Left ventricle myocardium inferior (tissue), 1 donor: ENCODE measurements at regions not wholly inside any gene's neighbourhood (a gene's known extent, or its start where the extent isn't known, plus 50 kb on each side); places are given as distances from the start of the nearest gene placed in this dataset.

ENCODE experiments used
- DNase-seq: peaks from one replicate; pipeline ENCODE4 v3.0.0-alpha.2; 2020
- H3K27ac ChIP-seq: fragments of 200-600 bp; replicated peaks from 2 replicates; pipeline ENCODE4 v1.8.0; 2021
- H3K27me3 ChIP-seq: fragments of 200-600 bp; 2 replicates; pipeline ENCODE4 v1.8.0; 2021; ENCODE audit warnings: low read depth
- H3K36me3 ChIP-seq: fragments of 200-600 bp; 2 replicates; pipeline ENCODE4 v1.8.0; 2021
- H3K4me1 ChIP-seq: fragments of 200-600 bp; 2 replicates; pipeline ENCODE4 v1.8.0; 2021
- H3K4me3 ChIP-seq: fragments of 200-600 bp; 2 replicates; pipeline ENCODE4 v1.8.0; 2021; ENCODE audit warnings: mild to moderate bottlenecking, moderate library complexity
- H3K9me3 ChIP-seq: fragments of 200-600 bp; replicated peaks from 2 replicates; pipeline ENCODE4 v1.8.0; 2021
- CTCF ChIP-seq: fragments of 200-600 bp; IDR thresholded peaks from 2 replicates; pipeline ENCODE4 v1.8.0; 2021; ENCODE audit warnings: antibody characterized with exemption, mild to moderate bottlenecking, borderline replicate concordance
- intact Hi-C: fragments of 100-400 bp; cut with micrococcal nuclease; formaldehyde crosslinking; loops from one replicate; pipeline ENCODE4 v1.11.0; 2022
- donor health status: DM: no; HTN: yes; CAD: no; lungs with severe emphysema.

GRCh38 chr6:21953831-21954801, 342.7 kb downstream of the PRL start:
- H3K27ac ChIP-seq, result peak overlapping the region; percentile 52

GRCh38 chr6:21955053-21955595, 341.7 kb downstream of the PRL start:
- Histone ChIP-seq H3K9me3 (no peaks in the 10 kb centered on the region), H3K4me1 (peaks cover 32% of the 10 kb centered on the region), H3K27me3 (no peaks in the 10 kb centered on the region), H3K36me3 (no peaks in the 10 kb centered on the region), H3K27ac (no peak overlapping the region), H3K4me3 (no peak overlapping the region)
- no peak for DNase-seq
- intact Hi-C loops, result no loop called here
- no peak for TF ChIP-seq CTCF

More at GRCh38 chr6:21953831-21954801, 342.7 kb downstream of the PRL start:
- Histone ChIP-seq H3K4me1 (peaks cover 32% of the 10 kb centered on the region), H3K4me3 (no peak overlapping the region), H3K9me3 (no peaks in the 10 kb centered on the region), H3K36me3 (no peaks in the 10 kb centered on the region), H3K27me3 (no peaks in the 10 kb centered on the region)
- no peak for DNase-seq
- intact Hi-C loops, result no loop called here
- no peak for TF ChIP-seq CTCF

GRCh38 chr6:21955951-21956350, 340.9 kb downstream of the PRL start:
- H3K4me3 ChIP-seq, result no peak overlapping the region
- H3K27ac ChIP-seq, result no peak overlapping the region
- H3K9me3 ChIP-seq, result no peaks in the 10 kb centered on the region
- intact Hi-C loops, result no loop called here
- no peak for TF ChIP-seq CTCF
- H3K36me3 ChIP-seq, result no peaks in the 10 kb centered on the region
- no peaks in the 10 kb centered on the region for H3K27me3 ChIP-seq
- DNase-seq, result no peak
- H3K4me1 ChIP-seq, result peaks cover 30% of the 10 kb centered on the region

GRCh38 chr6:21958428-21958827, 338.4 kb downstream of the PRL start:
- H3K36me3 ChIP-seq, result no peaks in the 10 kb centered on the region
- H3K4me3 ChIP-seq, result no peak overlapping the region
- H3K27ac ChIP-seq, result no peak overlapping the region
- H3K4me1 ChIP-seq, result peaks cover 16% of the 10 kb centered on the region
- no peak for TF ChIP-seq CTCF
- no peaks in the 10 kb centered on the region for H3K27me3 ChIP-seq
- DNase-seq, result no peak
- intact Hi-C loops, result no loop called here
- H3K9me3 ChIP-seq, result no peaks in the 10 kb centered on the region

- no peaks in the 10 kb centered on the region for H3K9me3 ChIP-seq
- no peak overlapping the region for H3K4me3 ChIP-seq
- H3K27me3 ChIP-seq, result no peaks in the 10 kb centered on the region
- H3K4me1 ChIP-seq, result peaks cover 7% of the 10 kb centered on the region
- TF ChIP-seq CTCF, result no peak
- intact Hi-C loops, result no loop called here
- DNase-seq, result no peak
- H3K36me3 ChIP-seq, result no peaks in the 10 kb centered on the region
- H3K27ac ChIP-seq, result no peak overlapping the region
Observed at GRCh38 chr6:21961226-21961625, 335.6 kb downstream of the PRL start.
